OCI-LY1 (cell line): ENCODE measurements at regions not wholly inside any gene's neighbourhood (a gene's known extent, or its start where the extent isn't known, plus 50 kb on each side); places are given as distances from the start of the nearest gene placed in this dataset.

Experiments used
- H2AFZ ChIP-seq: fragments of 200-600 bp; sonication (generic), shearing (Covaris generic); 2 replicates; pipeline ENCODE4 v1.6.0; 2014; ENCODE audit warnings: antibody characterized with exemption, mild to moderate bottlenecking, low read length
- H3F3A ChIP-seq: fragments of 200-600 bp; sonication (generic), shearing (Covaris generic); 2 replicates; pipeline ENCODE4 v1.6.0; 2014; ENCODE audit warnings: mild to moderate bottlenecking, antibody characterized with exemption, low read length, moderate library complexity; ENCODE audit not compliant: insufficient read depth
- H3K27ac ChIP-seq: fragments of 200-600 bp; sonication (generic); 2 replicates; pipeline ENCODE4 v1.5.1; 2014; ENCODE audit warnings: low read length, mixed run types, mild to moderate bottlenecking, low read depth; ENCODE audit not compliant: poor library complexity, severe bottlenecking
- H3K27me3 ChIP-seq: fragments of 200-600 bp; sonication (generic); 2 replicates; pipeline ENCODE4 v1.6.0; 2014; ENCODE audit warnings: antibody characterized with exemption, mild to moderate bottlenecking, low read length, moderate library complexity; ENCODE audit not compliant: insufficient read depth
- H3K36me3 ChIP-seq: fragments of 200-600 bp; sonication (generic); 2 replicates; pipeline ENCODE4 v1.6.1; 2014; ENCODE audit warnings: mild to moderate bottlenecking, antibody characterized with exemption, low read length, moderate library complexity, mixed read lengths; ENCODE audit not compliant: insufficient read depth
- H3K4me1 ChIP-seq: fragments of 200-600 bp; sonication (generic); 2 replicates; pipeline ENCODE4 v1.5.1; 2014; ENCODE audit warnings: mild to moderate bottlenecking, low read length, moderate library complexity; ENCODE audit not compliant: insufficient read depth, severe bottlenecking
- H3K4me2 ChIP-seq: fragments of 200-600 bp; sonication (generic), shearing (Covaris generic); 2 replicates; pipeline ENCODE4 v1.6.1; 2014; ENCODE audit warnings: low read length
- H3K4me3 ChIP-seq: fragments of 200-600 bp; sonication (generic); 2 replicates; pipeline ENCODE4 v1.5.1; 2014; ENCODE audit warnings: low read length, low read depth, mild to moderate bottlenecking, mixed read lengths; ENCODE audit not compliant: poor library complexity, severe bottlenecking
- H3K79me2 ChIP-seq: fragments of 200-600 bp; shearing (Covaris generic); 2 replicates; pipeline ENCODE4 v1.6.1; 2016; ENCODE audit warnings: mixed run types, low read length, mixed read lengths; ENCODE audit not compliant: insufficient read depth
- H3K9ac ChIP-seq: fragments of 200-600 bp; sonication (generic), shearing (Covaris generic); 2 replicates; pipeline ENCODE4 v1.6.1; 2014; ENCODE audit warnings: mild to moderate bottlenecking, low read length, mixed read lengths
- H3K9me2 ChIP-seq: fragments of 200-600 bp; sonication (generic), shearing (Covaris generic); 2 replicates; pipeline ENCODE4 v1.6.1; 2014; ENCODE audit warnings: low read depth, mild to moderate bottlenecking, low read length, mixed read lengths
- H3K9me3 ChIP-seq: fragments of 200-600 bp; shearing (Covaris generic); 2 replicates; pipeline ENCODE4 v1.6.1; 2014; ENCODE audit warnings: low read length, mixed read lengths
- H4K20me1 ChIP-seq: fragments of 200-600 bp; sonication (generic), shearing (Covaris generic); 2 replicates; pipeline ENCODE4 v1.6.0; 2016; ENCODE audit warnings: mild to moderate bottlenecking, low read length; ENCODE audit not compliant: insufficient read depth
- EZH2 ChIP-seq: fragments of 200-600 bp; sonication (generic), shearing (Covaris generic); IDR thresholded peaks from 2 replicates; pipeline ENCODE4 v1.8.0; 2017; ENCODE audit warnings: borderline replicate concordance, mixed run types, mild to moderate bottlenecking, antibody characterized with exemption, low read length, moderate library complexity, mixed read lengths
- TF ChIP-seq, protein P1 (sequence below): fragments of 200-600 bp; sonication (generic), shearing (Covaris generic); IDR thresholded peaks from 2 replicates; pipeline ENCODE4 v1.5.1; 2017; ENCODE audit warnings: mild to moderate bottlenecking, antibody characterized with exemption, low read length, moderate library complexity, mixed read lengths

GRCh38 chr6:51450958-51451357, 632.3 kb downstream of the TFAP2B start:
- Histone ChIP-seq H4K20me1 (no peaks in the 10 kb centered on the region), H3K9me2 (no peaks in the 10 kb centered on the region), H3K4me1 (no peaks in the 10 kb centered on the region), H3K9ac (no peak overlapping the region), H3F3A (no peaks in the 10 kb centered on the region), H3K79me2 (no peaks in the 10 kb centered on the region), H3K4me3 (no peak overlapping the region), H2AFZ (no peak overlapping the region), H3K36me3 (no peaks in the 10 kb centered on the region), H3K4me2 (no peak overlapping the region), H3K27ac (no peak overlapping the region), H3K27me3 (no peaks in the 10 kb centered on the region), H3K9me3 (no peaks in the 10 kb centered on the region)
- no peak for TF ChIP-seq EZH2
- TF ChIP-seq, protein P1, sequence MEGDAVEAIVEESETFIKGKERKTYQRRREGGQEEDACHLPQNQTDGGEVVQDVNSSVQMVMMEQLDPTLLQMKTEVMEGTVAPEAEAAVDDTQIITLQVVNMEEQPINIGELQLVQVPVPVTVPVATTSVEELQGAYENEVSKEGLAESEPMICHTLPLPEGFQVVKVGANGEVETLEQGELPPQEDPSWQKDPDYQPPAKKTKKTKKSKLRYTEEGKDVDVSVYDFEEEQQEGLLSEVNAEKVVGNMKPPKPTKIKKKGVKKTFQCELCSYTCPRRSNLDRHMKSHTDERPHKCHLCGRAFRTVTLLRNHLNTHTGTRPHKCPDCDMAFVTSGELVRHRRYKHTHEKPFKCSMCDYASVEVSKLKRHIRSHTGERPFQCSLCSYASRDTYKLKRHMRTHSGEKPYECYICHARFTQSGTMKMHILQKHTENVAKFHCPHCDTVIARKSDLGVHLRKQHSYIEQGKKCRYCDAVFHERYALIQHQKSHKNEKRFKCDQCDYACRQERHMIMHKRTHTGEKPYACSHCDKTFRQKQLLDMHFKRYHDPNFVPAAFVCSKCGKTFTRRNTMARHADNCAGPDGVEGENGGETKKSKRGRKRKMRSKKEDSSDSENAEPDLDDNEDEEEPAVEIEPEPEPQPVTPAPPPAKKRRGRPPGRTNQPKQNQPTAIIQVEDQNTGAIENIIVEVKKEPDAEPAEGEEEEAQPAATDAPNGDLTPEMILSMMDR = no peak

DNA sequence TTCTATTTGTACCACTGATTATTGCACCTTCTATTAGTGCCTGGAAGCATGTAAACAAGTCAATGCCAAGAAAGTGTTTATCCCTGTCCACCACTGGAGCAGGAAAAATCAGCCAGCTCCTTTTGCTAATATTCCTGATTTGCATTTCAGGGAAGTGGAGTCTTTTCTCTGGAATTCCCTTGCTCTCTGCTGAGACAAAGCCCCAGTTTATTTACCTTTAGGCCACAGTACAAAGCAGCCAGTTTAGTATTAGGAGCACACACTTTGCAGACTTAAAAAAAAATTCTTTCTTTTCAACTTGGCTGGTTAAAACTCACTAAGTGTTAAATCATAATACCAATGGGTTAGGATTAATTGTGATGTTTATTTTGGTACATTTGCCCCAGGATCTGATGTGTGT, 631.1 kb downstream of the PKHD1 start:
- Histone ChIP-seq H3K27me3 (no peaks in the 10 kb centered on the region), H4K20me1 (no peaks in the 10 kb centered on the region), H3K4me1 (no peaks in the 10 kb centered on the region), H3K9me3 (no peaks in the 10 kb centered on the region), H3K27ac (no peak overlapping the region), H3K9ac (no peak overlapping the region), H3K79me2 (no peaks in the 10 kb centered on the region), H3F3A (no peaks in the 10 kb centered on the region), H3K9me2 (no peaks in the 10 kb centered on the region), H3K4me3 (no peak overlapping the region), H3K36me3 (no peaks in the 10 kb centered on the region), H3K4me2 (no peak overlapping the region), H2AFZ (no peak overlapping the region)
- TF ChIP-seq, protein P1 = no peak
- no peak for TF ChIP-seq EZH2

GRCh38 chr6:51459958-51460357, 627.5 kb downstream of the PKHD1 start:
- TF ChIP-seq, protein P1 = no peak
- no peak for TF ChIP-seq EZH2

More at GRCh38 chr6:51459958-51460357, 627.5 kb downstream of the PKHD1 start:
- no peaks in the 10 kb centered on the region for H3F3A ChIP-seq
- H3K4me2 ChIP-seq = no peak overlapping the region
- no peak overlapping the region for H3K27ac ChIP-seq
- H3K9me3 ChIP-seq = no peaks in the 10 kb centered on the region
- H3K9ac ChIP-seq = no peak overlapping the region
- H3K27me3 ChIP-seq = no peaks in the 10 kb centered on the region
- H2AFZ ChIP-seq = no peak overlapping the region
- no peaks in the 10 kb centered on the region for H3K9me2 ChIP-seq
- H3K4me3 ChIP-seq = no peak overlapping the region
- H3K36me3 ChIP-seq = no peaks in the 10 kb centered on the region
- no peaks in the 10 kb centered on the region for H4K20me1 ChIP-seq
- H3K4me1 ChIP-seq = no peaks in the 10 kb centered on the region
- H3K79me2 ChIP-seq = no peaks in the 10 kb centered on the region
